GM23338 (cell line): ENCODE measurements at regions not wholly inside any gene's neighbourhood (a gene's known extent, or its start where the extent isn't known, plus 50 kb on each side); places are given as distances from the start of the nearest gene placed in this dataset.

Source experiments
- ATAC-seq: fragments of 200-7000 bp; cut with Tn5 transposase; 3 replicates; pipeline ENCODE4 v1.9.1; 2020
- DNase-seq: peaks from one replicate; pipeline ENCODE4 v3.0.0-alpha.2; 2015; ENCODE audit warnings: low spot score
- H2AFZ ChIP-seq: fragments of 200-600 bp; sonication (generic); 2 replicates; pipeline ENCODE4 v1.8.0; 2016; ENCODE audit warnings: antibody characterized with exemption, mild to moderate bottlenecking, moderate library complexity
- H3F3A ChIP-seq: fragments of 200-600 bp; sonication (generic); replicated peaks from 2 replicates; pipeline ENCODE4 v1.8.0; 2017; ENCODE audit warnings: antibody characterized with exemption, mixed run types, low read depth
- H3K27ac ChIP-seq: fragments of 200-600 bp; sonication (generic); 2 replicates; pipeline ENCODE4 v1.6.1; 2016; ENCODE audit warnings: low read depth
- H3K27me3 ChIP-seq: fragments of 200-600 bp; sonication (generic); 2 replicates; pipeline ENCODE4 v1.8.0; 2016; ENCODE audit warnings: mild to moderate bottlenecking, mixed run types, moderate library complexity; ENCODE audit not compliant: insufficient read depth
- H3K36me3 ChIP-seq: fragments of 200-600 bp; sonication (generic); 2 replicates; pipeline ENCODE4 v1.8.0; 2016; ENCODE audit warnings: mild to moderate bottlenecking; ENCODE audit not compliant: insufficient read depth
- H3K4me1 ChIP-seq: fragments of 200-600 bp; sonication (generic); 2 replicates; pipeline ENCODE4 v1.8.0; 2016; ENCODE audit warnings: mild to moderate bottlenecking, moderate library complexity; ENCODE audit not compliant: insufficient read depth
- H3K4me2 ChIP-seq: fragments of 200-600 bp; sonication (generic); 2 replicates; pipeline ENCODE4 v1.7.1; 2017; ENCODE audit warnings: mixed run types
- H3K4me3 ChIP-seq: fragments of 200-600 bp; sonication (generic); 2 replicates; pipeline ENCODE4 v1.6.1; 2016; ENCODE audit warnings: mixed run types
- H3K79me2 ChIP-seq: fragments of 200-600 bp; sonication (generic); replicated peaks from 2 replicates; pipeline ENCODE4 v1.8.0; 2017; ENCODE audit warnings: mild to moderate bottlenecking; ENCODE audit not compliant: insufficient read depth
- H3K9me2 ChIP-seq: fragments of 200-600 bp; sonication (generic); 2 replicates; pipeline ENCODE4 v1.8.0; 2017; ENCODE audit not compliant: insufficient read depth
- H4K20me1 ChIP-seq: fragments of 200-600 bp; sonication (generic); replicated peaks from 2 replicates; pipeline ENCODE4 v1.8.0; 2017; ENCODE audit warnings: mild to moderate bottlenecking; ENCODE audit not compliant: insufficient read depth
- H3K27ac Mint-ChIP-seq: 2 replicates; pipeline ENCODE4 v1.8.0; 2020; ENCODE audit warnings: inconsistent platforms, mild to moderate bottlenecking, moderate library complexity, mixed read lengths
- H3K27me3 Mint-ChIP-seq: 3 replicates; pipeline ENCODE4 v1.8.0; 2022; ENCODE audit warnings: low read depth, mild to moderate bottlenecking, moderate library complexity, mixed read lengths, inconsistent platforms; ENCODE audit not compliant: insufficient read depth, poor library complexity
- H3K36me3 Mint-ChIP-seq: 3 replicates; pipeline ENCODE4 v1.8.0; 2021; ENCODE audit warnings: low read depth, mild to moderate bottlenecking, inconsistent platforms, moderate library complexity, mixed read lengths
- H3K4me1 Mint-ChIP-seq: 3 replicates; pipeline ENCODE4 v1.8.0; 2020; ENCODE audit warnings: mild to moderate bottlenecking, inconsistent platforms, mixed read lengths
- H3K4me3 Mint-ChIP-seq: 3 replicates; pipeline ENCODE4 v1.8.0; 2021; ENCODE audit warnings: moderate library complexity, mild to moderate bottlenecking, inconsistent platforms, mixed read lengths
- H3K9me3 Mint-ChIP-seq: 3 replicates; pipeline ENCODE4 v1.8.0; 2020; ENCODE audit warnings: moderate library complexity, mild to moderate bottlenecking, inconsistent platforms, mixed read lengths
- EZH2 ChIP-seq: fragments of 200-600 bp; sonication (generic); IDR thresholded peaks from one replicate; pipeline ENCODE4 v1.8.0; 2017; ENCODE audit warnings: antibody characterized with exemption, mild to moderate bottlenecking, low read depth; ENCODE audit not compliant: unreplicated experiment
- POLR2AphosphoS5 ChIP-seq: IDR thresholded peaks from 2 replicates; pipeline ENCODE4 v1.6.1; 2016; ENCODE audit warnings: antibody characterized with exemption, low read depth
- ZNF114 ChIP-seq: fragments of 250-450 bp; sonication (Bioruptor Pico); IDR thresholded peaks from 2 replicates; pipeline ENCODE4 v1.5.0; 2020; ENCODE audit warnings: mild to moderate bottlenecking, moderate library complexity
- ZNF462 ChIP-seq: fragments of 250-450 bp; sonication (Bioruptor Pico); IDR thresholded peaks from 2 replicates; pipeline ENCODE4 v1.5.0; 2020; ENCODE audit warnings: mild to moderate bottlenecking, moderate library complexity
- TF ChIP-seq, protein P1 (sequence below): IDR thresholded peaks from one replicate; pipeline ENCODE4 v1.6.1; 2018; ENCODE audit warnings: antibody characterized with exemption; ENCODE audit not compliant: unreplicated experiment

- TF ChIP-seq ZNF462 (CRISPR knock-in tag) (no peak), EZH2 (no peak), POLR2AphosphoS5 (no peak)
- TF ChIP-seq, protein P1, sequence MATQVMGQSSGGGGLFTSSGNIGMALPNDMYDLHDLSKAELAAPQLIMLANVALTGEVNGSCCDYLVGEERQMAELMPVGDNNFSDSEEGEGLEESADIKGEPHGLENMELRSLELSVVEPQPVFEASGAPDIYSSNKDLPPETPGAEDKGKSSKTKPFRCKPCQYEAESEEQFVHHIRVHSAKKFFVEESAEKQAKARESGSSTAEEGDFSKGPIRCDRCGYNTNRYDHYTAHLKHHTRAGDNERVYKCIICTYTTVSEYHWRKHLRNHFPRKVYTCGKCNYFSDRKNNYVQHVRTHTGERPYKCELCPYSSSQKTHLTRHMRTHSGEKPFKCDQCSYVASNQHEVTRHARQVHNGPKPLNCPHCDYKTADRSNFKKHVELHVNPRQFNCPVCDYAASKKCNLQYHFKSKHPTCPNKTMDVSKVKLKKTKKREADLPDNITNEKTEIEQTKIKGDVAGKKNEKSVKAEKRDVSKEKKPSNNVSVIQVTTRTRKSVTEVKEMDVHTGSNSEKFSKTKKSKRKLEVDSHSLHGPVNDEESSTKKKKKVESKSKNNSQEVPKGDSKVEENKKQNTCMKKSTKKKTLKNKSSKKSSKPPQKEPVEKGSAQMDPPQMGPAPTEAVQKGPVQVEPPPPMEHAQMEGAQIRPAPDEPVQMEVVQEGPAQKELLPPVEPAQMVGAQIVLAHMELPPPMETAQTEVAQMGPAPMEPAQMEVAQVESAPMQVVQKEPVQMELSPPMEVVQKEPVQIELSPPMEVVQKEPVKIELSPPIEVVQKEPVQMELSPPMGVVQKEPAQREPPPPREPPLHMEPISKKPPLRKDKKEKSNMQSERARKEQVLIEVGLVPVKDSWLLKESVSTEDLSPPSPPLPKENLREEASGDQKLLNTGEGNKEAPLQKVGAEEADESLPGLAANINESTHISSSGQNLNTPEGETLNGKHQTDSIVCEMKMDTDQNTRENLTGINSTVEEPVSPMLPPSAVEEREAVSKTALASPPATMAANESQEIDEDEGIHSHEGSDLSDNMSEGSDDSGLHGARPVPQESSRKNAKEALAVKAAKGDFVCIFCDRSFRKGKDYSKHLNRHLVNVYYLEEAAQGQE: no peak
Measured at GRCh38 chr7:51635775-51636174, 319.2 kb upstream of the COBL start (continued).

- no peak overlapping the region for H3K4me2 ChIP-seq
- H3K27me3 ChIP-seq: no peaks in the 10 kb centered on the region
- H3K4me1 ChIP-seq: no peaks in the 10 kb centered on the region
- peaks cover 6% of the 10 kb centered on the region for H3K27me3 Mint-ChIP-seq
- H3K36me3 Mint-ChIP-seq: no peaks in the 10 kb centered on the region; the same call in 2 of the 3 replicates
- peaks cover 25% of the 10 kb centered on the region for H3K9me2 ChIP-seq
- no peak overlapping the region for H3K4me3 ChIP-seq
- no peak for TF ChIP-seq ZNF114
- TF ChIP-seq POLR2AphosphoS5: no peak
- no peak for ATAC-seq
- H3K4me1 Mint-ChIP-seq: peaks cover 11% of the 10 kb centered on the region; the same call in 2 of the 3 replicates
- H3K36me3 ChIP-seq: no peaks in the 10 kb centered on the region
- no peaks in the 10 kb centered on the region for H4K20me1 ChIP-seq
- no peaks in the 10 kb centered on the region for H3F3A ChIP-seq
- H3K79me2 ChIP-seq: no peaks in the 10 kb centered on the region
- no peak overlapping the region for H3K27ac ChIP-seq
- no peak overlapping the region for H3K27ac Mint-ChIP-seq
- no peaks in the 10 kb centered on the region; the same call in 1 of the 3 replicates for H3K9me3 Mint-ChIP-seq
- DNase-seq: no peak
- no peak overlapping the region for H3K4me3 Mint-ChIP-seq
- no peak overlapping the region for H2AFZ ChIP-seq
Measured at GRCh38 chr7:51634538-51634937, 317.9 kb upstream of the COBL start.
